ENCODE measurements at regions not wholly inside any gene's neighbourhood (a gene's known extent, or its start where the extent isn't known, plus 50 kb on each side); places are given as distances from the start of the nearest gene placed in this dataset.

- TF ChIP-seq CTCF (IDR thresholded peaks at IDR 0.05) (no peak), EP300 (IDR thresholded peaks at IDR 0.05) (no peak)
These were observed 100.1 kb upstream of the ADTRP start for GRCh38 chr6:11878735-11879134.
